Calu3 (cell line): ENCODE measurements at regions not wholly inside any gene's neighbourhood (a gene's known extent, or its start where the extent isn't known, plus 50 kb on each side); places are given as distances from the start of the nearest gene placed in this dataset.
A peak's percentile ranks its signal among the peaks of the same experiment; 100 is the strongest.

ENCODE experiments used
- BruUV-seq: library from RNA; stranded (reverse); fragments of 400-500 nt; replicated peaks from 2 replicates; lab custom pipeline; 2021; lab: Mats Ljungman, UMichigan
- CTCF ChIA-PET: fragments of 300-600 bp; sonication (Branson Sonifier 250); formaldehyde crosslinking; loops from one replicate; lab custom pipeline; 2022; ENCODE audit warnings: antibody characterized with exemption; lab: Charles Lee
- DNase-seq: peaks from one replicate; pipeline ENCODE4 v3.0.0; 2022
- H3K27ac Mint-ChIP-seq: one replicate; pipeline ENCODE4 v1.8.0; 2022; ENCODE audit warnings: mixed read lengths; ENCODE audit not compliant: unreplicated experiment
- H3K27me3 Mint-ChIP-seq: one replicate; pipeline ENCODE4 v1.8.0; 2022; ENCODE audit warnings: mixed read lengths; ENCODE audit not compliant: unreplicated experiment
- H3K36me3 Mint-ChIP-seq: one replicate; pipeline ENCODE4 v1.8.0; 2022; ENCODE audit warnings: mild to moderate bottlenecking, moderate library complexity, mixed read lengths; ENCODE audit not compliant: insufficient read depth, unreplicated experiment
- H3K4me1 Mint-ChIP-seq: one replicate; pipeline ENCODE4 v1.8.0; 2022; ENCODE audit warnings: mild to moderate bottlenecking, low read depth, mixed read lengths; ENCODE audit not compliant: unreplicated experiment
- H3K4me3 Mint-ChIP-seq: one replicate; pipeline ENCODE4 v1.8.0; 2022; ENCODE audit warnings: mild to moderate bottlenecking, low read depth, moderate library complexity, mixed read lengths; ENCODE audit not compliant: unreplicated experiment
- H3K9me3 Mint-ChIP-seq: one replicate; pipeline ENCODE4 v1.8.0; 2022; ENCODE audit warnings: low read depth, mixed read lengths; ENCODE audit not compliant: unreplicated experiment
- CTCF ChIP-seq: fragments of 200-600 bp; IDR thresholded peaks from one replicate; pipeline ENCODE4 v1.8.0; 2022; ENCODE audit warnings: antibody characterized with exemption; ENCODE audit not compliant: unreplicated experiment
- intact Hi-C: fragments of 100-400 bp; cut with micrococcal nuclease; formaldehyde crosslinking; loops from one replicate; pipeline ENCODE4 v1.10.0; 2022; ENCODE audit not compliant: unreplicated experiment

- Mint-ChIP-seq H3K9me3 (no peaks in the 10 kb centered on the region), H3K27ac (no peak overlapping the region), H3K27me3 (no peaks in the 10 kb centered on the region), H3K36me3 (no peaks in the 10 kb centered on the region), H3K4me3 (no peak overlapping the region), H3K4me1 (no peaks in the 10 kb centered on the region)
- CTCF ChIA-PET = no interaction called here
- intact Hi-C loops = no loop called here
- DNase-seq = no peak
- no TSS peak for BruUV-seq
- no peak for TF ChIP-seq CTCF
Measured at GRCh38 chr13:95375706-95376105, 74.5 kb upstream of the ABCC4 start.

- no peaks in the 10 kb centered on the region for H3K9me3 Mint-ChIP-seq
- BruUV-seq = no TSS peak
- TF ChIP-seq CTCF = no peak
- DNase-seq = no peak
- no peak overlapping the region for H3K4me3 Mint-ChIP-seq
- intact Hi-C loops = no loop called here
- no peaks in the 10 kb centered on the region for H3K36me3 Mint-ChIP-seq
- H3K27ac Mint-ChIP-seq = no peak overlapping the region
- H3K27me3 Mint-ChIP-seq = no peaks in the 10 kb centered on the region
- H3K4me1 Mint-ChIP-seq = no peaks in the 10 kb centered on the region
- CTCF ChIA-PET = no interaction called here
Measured at GRCh38 chr13:95378603-95379002, 77.4 kb upstream of the ABCC4 start.

- CTCF ChIA-PET = interaction anchor here (0.7 to 1.5 kb wide), 5 partner anchors 23 to 191 kb away, joined by 3 to 15 read pairs (median 7); no protein-coding TSS in a partner anchor
- intact Hi-C loops = loop anchor here (1.0 kb wide), 2 partner anchors 83 to 191 kb away; no protein-coding TSS in a partner anchor
- TF ChIP-seq CTCF = no peak
Measured at GRCh38 chr13:95380468-95381211, 79.4 kb upstream of the ABCC4 start.

GRCh38 chr13:95381212-95381527 lies 79.9 kb upstream of the ABCC4 start:
- no peak overlapping the region for H3K4me3 Mint-ChIP-seq
- intact Hi-C loops = no loop called here
- H3K27ac Mint-ChIP-seq = no peak overlapping the region
- BruUV-seq = no TSS peak
- no peak for DNase-seq
- no peaks in the 10 kb centered on the region for H3K36me3 Mint-ChIP-seq
- CTCF ChIA-PET = interaction anchor here (1.4 to 1.5 kb wide), 3 partner anchors 23 to 192 kb away, joined by 3 to 15 read pairs (median 13); no protein-coding TSS in a partner anchor
- no peaks in the 10 kb centered on the region for H3K27me3 Mint-ChIP-seq
- no peaks in the 10 kb centered on the region for H3K9me3 Mint-ChIP-seq
- TF ChIP-seq CTCF = no peak
- H3K4me1 Mint-ChIP-seq = no peaks in the 10 kb centered on the region

More at GRCh38 chr13:95380468-95381211, 79.4 kb upstream of the ABCC4 start:
- Mint-ChIP-seq H3K27ac (no peak overlapping the region), H3K4me1 (no peaks in the 10 kb centered on the region), H3K27me3 (no peaks in the 10 kb centered on the region), H3K36me3 (no peaks in the 10 kb centered on the region), H3K9me3 (no peaks in the 10 kb centered on the region), H3K4me3 (no peak overlapping the region)
- DNase-seq = peak; percentile 61
- no TSS peak for BruUV-seq
